Endothelial cell of umbilical vein (primary cell): ENCODE measurements at regions not wholly inside any gene's neighbourhood (a gene's known extent, or its start where the extent isn't known, plus 50 kb on each side); places are given as distances from the start of the nearest gene placed in this dataset.

Experiments used
- BruUV-seq: library from RNA; stranded (reverse); fragments of 400-500 nt; replicated peaks from 2 replicates; lab custom pipeline; 2021; lab: Mats Ljungman, UMichigan
- CTCF ChIA-PET: fragments of 300-600, 350-600 bp; sonication (Branson Sonifier 250); formaldehyde crosslinking; loops from one replicate; lab custom pipeline; 2021; ENCODE audit warnings: antibody characterized with exemption, inconsistent platforms; lab: Charles Lee
- POLR2A ChIA-PET: fragments of 300-600, 350-600 bp; sonication (Branson Sonifier 250); formaldehyde crosslinking; loops from one replicate; lab custom pipeline; 2021; ENCODE audit warnings: antibody characterized with exemption, inconsistent platforms; lab: Charles Lee
- DNase-seq: peaks from one replicate; pipeline ENCODE4 v3.0.0-alpha.2; 2011; ENCODE audit warnings: low read depth, low spot score
- FAIRE-seq: peaks from 2 replicates; lab custom pipeline; 2011; peaks lifted over from hg19 to GRCh38; lab: Jason Lieb, UNC
- H2AFZ ChIP-seq: 2 replicates; pipeline ENCODE4 v1.6.0; 2012; ENCODE audit warnings: low read depth, low read length, control low read depth, inconsistent platforms
- H3K27ac ChIP-seq: 2 replicates; pipeline ENCODE4 v1.5.1; 2011; ENCODE audit warnings: low read depth, mild to moderate bottlenecking, control low read depth, low read length, moderate library complexity; ENCODE audit not compliant: insufficient read depth
- H3K27me3 ChIP-seq, 2 experiments: 2 replicates each; pipeline versions ENCODE4 v1.6.0 to v1.6.1; 2011; ENCODE audit warnings: low read length in 2 of 2, mixed read lengths in 1 of 2; ENCODE audit not compliant: control insufficient read depth in 2 of 2, insufficient read depth in 2 of 2
- H3K36me3 ChIP-seq, 2 experiments: 2 replicates in 1 of 2; 3 replicates in 1 of 2; pipeline ENCODE4 v1.5.1; 2011; ENCODE audit warnings: low read length in 2 of 2, mild to moderate bottlenecking in 1 of 2, moderate library complexity in 1 of 2; ENCODE audit not compliant: control insufficient read depth in 2 of 2, insufficient read depth in 2 of 2; ENCODE audit errors: extremely low read depth in 1 of 2
- H3K4me1 ChIP-seq: 3 replicates; pipeline ENCODE4 v1.5.1; 2011; ENCODE audit warnings: mild to moderate bottlenecking, low read length; ENCODE audit not compliant: control insufficient read depth, insufficient read depth; ENCODE audit errors: extremely low read depth
- H3K4me2 ChIP-seq: 2 replicates; pipeline ENCODE4 v1.6.1; 2011; ENCODE audit warnings: low read length, control low read depth, mixed read lengths; ENCODE audit not compliant: insufficient read depth
- H3K4me3 ChIP-seq, 3 experiments: fragments of 200-600 bp in 1 of 3; sonication (generic), shearing (Covaris generic) in 1 of 3; replicated peaks in 1 of 3; 2 replicates each; pipeline ENCODE4 v1.5.1; 2011 to 2016; ENCODE audit warnings: control low read depth in 3 of 3, low read length in 3 of 3, mild to moderate bottlenecking in 2 of 3, inconsistent platforms in 1 of 3, low read depth in 1 of 3, moderate library complexity in 1 of 3; ENCODE audit not compliant: insufficient read depth in 1 of 3
- H3K79me2 ChIP-seq: 2 replicates; pipeline ENCODE4 v1.6.0; 2012; ENCODE audit warnings: low read length, inconsistent platforms; ENCODE audit not compliant: control insufficient read depth, insufficient read depth
- H3K9ac ChIP-seq: replicated peaks from 2 replicates; pipeline ENCODE3; 2011; ENCODE audit warnings: low read length, control low read depth; ENCODE audit not compliant: insufficient read depth; ENCODE audit errors: extremely low read depth
- H3K9me1 ChIP-seq: replicated peaks from 3 replicates; pipeline ENCODE4 v1.6.0; 2011; ENCODE audit warnings: mild to moderate bottlenecking, low read length; ENCODE audit not compliant: control insufficient read depth, insufficient read depth; ENCODE audit errors: extremely low read depth
- H3K9me3 ChIP-seq: replicated peaks from 2 replicates; pipeline ENCODE4 v1.5.1; 2012; ENCODE audit warnings: low read length, inconsistent platforms; ENCODE audit not compliant: control insufficient read depth, insufficient read depth
- H4K20me1 ChIP-seq: replicated peaks from 2 replicates; pipeline ENCODE3; 2011; ENCODE audit warnings: mild to moderate bottlenecking, low read length; ENCODE audit not compliant: control insufficient read depth, insufficient read depth; ENCODE audit errors: extremely low read depth
- CTCF ChIP-seq, 2 donors: IDR thresholded peaks; 1 replicate in 1 of 2; 2 replicates in 1 of 2; pipeline ENCODE4 v1.5.1; 2011; ENCODE audit warnings: low read length in 2 of 2, mild to moderate bottlenecking in 2 of 2, moderate library complexity in 2 of 2, control low read depth in 1 of 2, inconsistent platforms in 1 of 2, low read depth in 1 of 2; ENCODE audit not compliant: insufficient read depth in 1 of 2; ENCODE audit errors: extremely low read depth in 1 of 2
- EZH2 ChIP-seq: IDR thresholded peaks from 2 replicates; pipeline ENCODE4 v1.6.1; 2012; ENCODE audit warnings: borderline replicate concordance, low read depth, mild to moderate bottlenecking, moderate library complexity, low read length, inconsistent platforms; ENCODE audit not compliant: severe bottlenecking
- FOS ChIP-seq: IDR thresholded peaks from 2 replicates; pipeline ENCODE4 v1.6.1; 2011; ENCODE audit warnings: mild to moderate bottlenecking, low read length, moderate library complexity, borderline replicate concordance; ENCODE audit not compliant: insufficient read depth
- GATA2 ChIP-seq: IDR thresholded peaks from 2 replicates; pipeline ENCODE4 v1.7.0; 2011; ENCODE audit warnings: low read depth, mild to moderate bottlenecking, moderate library complexity, mixed read lengths, low read length; ENCODE audit not compliant: insufficient read length, insufficient read depth
- JUN ChIP-seq: IDR thresholded peaks from 2 replicates; pipeline ENCODE4 v1.6.1; 2011; ENCODE audit warnings: borderline replicate concordance, low read depth; ENCODE audit not compliant: insufficient read length, insufficient read depth
- MAX ChIP-seq: IDR thresholded peaks from 2 replicates; pipeline ENCODE4 v1.6.1; 2011; ENCODE audit not compliant: insufficient read depth, insufficient read length
- MYC ChIP-seq: IDR thresholded peaks from one replicate; pipeline ENCODE4 v1.6.1; 2011; ENCODE audit warnings: mild to moderate bottlenecking, low read depth, low read length
- POLR2A ChIP-seq: IDR thresholded peaks from 2 replicates; pipeline ENCODE4 v1.6.1; 2012; ENCODE audit warnings: low read depth, mild to moderate bottlenecking, control low read depth, low read length
- POLR2AphosphoS5 ChIP-seq: IDR thresholded peaks from 2 replicates; pipeline ENCODE4 v1.6.1; 2012; ENCODE audit warnings: low read depth, mild to moderate bottlenecking, control low read depth, low read length, moderate library complexity; ENCODE audit not compliant: insufficient read depth
- dilution Hi-C: fragments of 300-500 bp; cut with MboI; formaldehyde crosslinking; loops from one replicate; pipeline ENCODE4 v1.15.0; 2019; ENCODE audit warnings: low sequenced_read_pairs; ENCODE audit not compliant: extremely low pct_ligation_motif_present
- intact Hi-C: fragments of 100-400 bp; cut with micrococcal nuclease; formaldehyde crosslinking; loops from one replicate; pipeline ENCODE4 v1.10.0; 2022

- Histone ChIP-seq H3K36me3 (no peaks in the 10 kb centered on the region), H3K9ac (no peak overlapping the region), H3K27me3 (no peaks in the 10 kb centered on the region), H3K9me1 (no peaks in the 10 kb centered on the region), H3K4me1 (peaks cover 3% of the 10 kb centered on the region), H2AFZ (no peak overlapping the region), H3K4me3 (no peak overlapping the region), H3K9me3 (no peaks in the 10 kb centered on the region), H4K20me1 (no peaks in the 10 kb centered on the region), H3K79me2 (no peaks in the 10 kb centered on the region), H3K27ac (no peak overlapping the region), H3K4me2 (no peak overlapping the region)
- BruUV-seq = no TSS peak
- ChIA-PET CTCF (no interaction called here), POLR2A (no interaction called here)
- TF ChIP-seq GATA2 (no peak), MYC (no peak), MAX (no peak), EZH2 (no peak), POLR2A (no peak), FOS (no peak), JUN (no peak), POLR2AphosphoS5 (no peak), CTCF (IDR thresholded peaks at IDR 0.05; ENCODE audit: extremely low read depth in 1 of 2, insufficient read depth in 1 of 2, low read depth in 1 of 2, low read length in 2 of 2) (no peak)
- FAIRE-seq (no peak), DNase-seq (no peak)
- dilution Hi-C loops = no loop called here
- intact Hi-C loops = no loop called here
Measured at GRCh38 chr22:27218012-27218920, 560.9 kb downstream of the MIAT start.
